Activated T-cell treated with anti-CD3 and anti-CD28 coated beads for 1 hour (primary cell): ENCODE measurements at regions not wholly inside any gene's neighbourhood (a gene's known extent, or its start where the extent isn't known, plus 50 kb on each side); places are given as distances from the start of the nearest gene placed in this dataset.

Experiments
- DNase-seq: peaks from one replicate; pipeline ENCODE4 v3.0.0-alpha.2; 2020; ENCODE audit warnings: low read depth

GRCh38 chr6:134495203-134495889 is 177.4 kb upstream of the SGK1 start:
- no peak for DNase-seq

- no peak for DNase-seq
Measured at GRCh38 chr6:134493789-134494188, 175.9 kb upstream of the SGK1 start.

- no peak for DNase-seq
Measured at GRCh38 chr6:134491477-134491876, 173.6 kb upstream of the SGK1 start.

GRCh38 chr6:134482593-134483270 is 164.8 kb upstream of the SGK1 start:
- no peak for DNase-seq

- no peak for DNase-seq
Measured at GRCh38 chr6:134481966-134482365, 164.1 kb upstream of the SGK1 start.

- no peak for DNase-seq
Measured at GRCh38 chr6:134480593-134480992, 162.7 kb upstream of the SGK1 start.

GRCh38 chr6:134478764-134479399 is 161.0 kb upstream of the SGK1 start:
- no peak for DNase-seq

- no peak for DNase-seq
Measured at GRCh38 chr6:134477991-134478635, 160.2 kb upstream of the SGK1 start.

GRCh38 chr6:134474955-134475354 is 157.0 kb upstream of the SGK1 start:
- DNase-seq = no peak

- no peak for DNase-seq
Measured at GRCh38 chr6:134472661-134473060, 154.7 kb upstream of the SGK1 start.

GRCh38 chr6:134472046-134472445 is 154.1 kb upstream of the SGK1 start:
- DNase-seq = no peak

- DNase-seq = no peak
Measured at GRCh38 chr6:134470457-134470975, 152.6 kb upstream of the SGK1 start.

GRCh38 chr6:134469702-134470456 is 152.0 kb upstream of the SGK1 start:
- DNase-seq = no peak

- no peak for DNase-seq
Measured at GRCh38 chr6:134468633-134469032, 150.7 kb upstream of the SGK1 start.

- no peak for DNase-seq
Measured at GRCh38 chr6:134467620-134468019, 149.7 kb upstream of the SGK1 start.

GRCh38 chr6:134466771-134467525 is 149.0 kb upstream of the SGK1 start:
- no peak for DNase-seq

- no peak for DNase-seq
Measured at GRCh38 chr6:134464690-134465411, 146.9 kb upstream of the SGK1 start.

- no peak for DNase-seq
Measured at GRCh38 chr6:134458857-134459657, 141.1 kb upstream of the SGK1 start.

- no peak for DNase-seq
Measured at GRCh38 chr6:134457941-134458340, 140.0 kb upstream of the SGK1 start.

GRCh38 chr6:134456226-134456625 is 138.3 kb upstream of the SGK1 start:
- no peak for DNase-seq
